Erythroblast (primary cell): ENCODE measurements at regions not wholly inside any gene's neighbourhood (a gene's known extent, or its start where the extent isn't known, plus 50 kb on each side); places are given as distances from the start of the nearest gene placed in this dataset.

Experiments used
- GATA1 ChIP-seq: IDR thresholded peaks from 2 replicates; pipeline ENCODE4 v1.6.1; 2011; ENCODE audit warnings: low read depth, mild to moderate bottlenecking, control low read depth, low read length, moderate library complexity
- POLR2A ChIP-seq: IDR thresholded peaks from 2 replicates; pipeline ENCODE4 v1.6.1; 2011; ENCODE audit warnings: mild to moderate bottlenecking, low read length

DNA sequence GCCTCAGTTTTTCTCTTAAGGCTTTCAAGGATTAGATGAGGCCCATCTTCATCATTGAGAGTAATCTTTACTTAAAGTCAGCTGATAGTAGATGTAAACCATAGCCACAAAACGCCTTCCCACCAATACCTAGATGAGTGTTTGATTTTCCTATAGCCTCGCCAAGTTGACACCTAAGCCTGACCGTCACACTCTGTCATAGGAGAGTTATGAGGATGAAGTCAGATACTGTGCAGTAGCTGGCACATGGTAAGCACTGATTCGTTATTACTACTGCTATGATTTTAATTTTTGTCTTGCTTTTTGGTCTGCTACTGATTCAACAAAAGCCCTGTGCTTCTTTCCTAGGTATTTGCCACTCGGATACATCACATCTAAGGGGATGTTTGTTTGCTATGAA, 395.5 kb downstream of the RPS6KC1 start:
- no peak for TF ChIP-seq POLR2A
- no peak for TF ChIP-seq GATA1
